ENCODE measurements at regions not wholly inside any gene's neighbourhood (a gene's known extent, or its start where the extent isn't known, plus 50 kb on each side); places are given as distances from the start of the nearest gene placed in this dataset.

DNA sequence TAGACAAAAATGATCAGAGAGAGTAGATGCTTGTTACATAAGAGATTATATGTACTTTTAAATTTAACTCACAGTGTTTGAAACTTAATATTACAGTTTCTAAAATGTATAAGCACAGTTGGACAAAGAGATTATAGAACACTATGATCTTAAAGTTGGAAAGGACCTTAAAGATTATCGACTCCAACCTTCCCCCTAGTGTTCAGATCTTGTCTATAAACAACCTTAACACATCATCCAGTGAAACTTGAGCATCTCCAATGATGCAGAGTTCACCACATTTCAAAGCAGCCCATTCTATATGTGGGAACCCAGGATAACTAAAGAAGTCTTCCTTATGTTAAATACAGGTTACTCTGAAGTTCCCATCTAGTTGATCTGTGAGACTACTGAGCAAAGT lies 480.8 kb downstream of the RMST start:
- no peak overlapping the region for H3K27ac Mint-ChIP-seq

DNA sequence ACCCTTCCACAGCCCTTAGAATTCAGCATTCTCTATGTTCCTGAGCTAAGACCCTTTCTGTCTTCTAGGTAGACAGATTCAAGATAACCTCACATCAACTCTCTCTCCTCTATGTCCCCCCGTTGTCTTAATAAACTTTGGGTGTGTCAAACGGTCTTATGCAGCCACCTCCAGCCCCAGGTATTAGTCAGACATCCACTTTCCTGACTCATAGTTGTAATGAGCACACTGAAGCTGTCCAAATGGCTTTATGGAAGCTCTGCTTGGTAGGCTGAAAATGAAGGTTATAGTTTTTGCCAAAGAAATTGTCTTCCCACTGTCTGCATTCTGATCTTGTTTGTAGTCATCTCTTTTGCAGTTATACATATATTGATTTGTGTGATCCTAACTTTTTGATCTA lies 482.0 kb downstream of the RMST start:
- H3K4me3 ChIP-seq (ENCODE audit: low read length) = no peak overlapping the region
- no peak for DNase-seq
- H3K4me1 Mint-ChIP-seq = no peaks in the 10 kb centered on the region
- H3K4me3 Mint-ChIP-seq = no peak overlapping the region
- no peaks in the 10 kb centered on the region for H3K36me3 Mint-ChIP-seq
- TF ChIP-seq, protein P1, sequence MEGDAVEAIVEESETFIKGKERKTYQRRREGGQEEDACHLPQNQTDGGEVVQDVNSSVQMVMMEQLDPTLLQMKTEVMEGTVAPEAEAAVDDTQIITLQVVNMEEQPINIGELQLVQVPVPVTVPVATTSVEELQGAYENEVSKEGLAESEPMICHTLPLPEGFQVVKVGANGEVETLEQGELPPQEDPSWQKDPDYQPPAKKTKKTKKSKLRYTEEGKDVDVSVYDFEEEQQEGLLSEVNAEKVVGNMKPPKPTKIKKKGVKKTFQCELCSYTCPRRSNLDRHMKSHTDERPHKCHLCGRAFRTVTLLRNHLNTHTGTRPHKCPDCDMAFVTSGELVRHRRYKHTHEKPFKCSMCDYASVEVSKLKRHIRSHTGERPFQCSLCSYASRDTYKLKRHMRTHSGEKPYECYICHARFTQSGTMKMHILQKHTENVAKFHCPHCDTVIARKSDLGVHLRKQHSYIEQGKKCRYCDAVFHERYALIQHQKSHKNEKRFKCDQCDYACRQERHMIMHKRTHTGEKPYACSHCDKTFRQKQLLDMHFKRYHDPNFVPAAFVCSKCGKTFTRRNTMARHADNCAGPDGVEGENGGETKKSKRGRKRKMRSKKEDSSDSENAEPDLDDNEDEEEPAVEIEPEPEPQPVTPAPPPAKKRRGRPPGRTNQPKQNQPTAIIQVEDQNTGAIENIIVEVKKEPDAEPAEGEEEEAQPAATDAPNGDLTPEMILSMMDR (IDR thresholded peaks at IDR 0.05) = no peak
- no peak overlapping the region for H3K27ac Mint-ChIP-seq
- H3K4me1 ChIP-seq (ENCODE audit: control insufficient read depth, insufficient read depth, low read length) = no peaks in the 10 kb centered on the region
- WGBS (ENCODE audit: insufficient coverage) = 83% methylated on average over 2 of the region's 2 CpGs
- H3K27me3 ChIP-seq (ENCODE audit: control insufficient read depth, insufficient read depth, low read length) = no peaks in the 10 kb centered on the region
- no peaks in the 10 kb centered on the region for H3K27me3 Mint-ChIP-seq (ENCODE audit: low read depth in 2 of 2)
- H3K27ac ChIP-seq (ENCODE audit: low read length) = no peak overlapping the region
- no peaks in the 10 kb centered on the region for H3K36me3 ChIP-seq (ENCODE audit: control insufficient read depth, insufficient read depth, low read length)
- no peak for ATAC-seq
- intact Hi-C loops (cut with micrococcal nuclease) = no loop called here
- H3K9me3 Mint-ChIP-seq = peaks cover 13 to 22% of the 10 kb centered on the region in 2 donors
- H3K9me3 ChIP-seq (ENCODE audit: control insufficient read depth, insufficient read depth, low read length) = no peaks in the 10 kb centered on the region

More for the DNA sequence above, 480.8 kb downstream of the RMST start:
- intact Hi-C loops (cut with micrococcal nuclease) = no loop called here
- whole genome bisulfite sequencing (ENCODE audit: insufficient coverage) = 80% methylated on average over 1 of the region's 1 CpG
- no peaks in the 10 kb centered on the region for H3K9me3 ChIP-seq (ENCODE audit: control insufficient read depth, insufficient read depth, low read length)
- H3K4me1 ChIP-seq (ENCODE audit: control insufficient read depth, insufficient read depth, low read length) = no peaks in the 10 kb centered on the region
- Mint-ChIP-seq H3K27me3 (ENCODE audit: low read depth in 2 of 2) (no peaks in the 10 kb centered on the region), H3K9me3 (peaks cover 11 to 16% of the 10 kb centered on the region in 2 donors), H3K4me3 (no peak overlapping the region), H3K4me1 (no peaks in the 10 kb centered on the region), H3K36me3 (no peaks in the 10 kb centered on the region)
- H3K4me3 ChIP-seq (ENCODE audit: low read length) = no peak overlapping the region
- TF ChIP-seq, protein P1 (IDR thresholded peaks at IDR 0.05) = no peak
- H3K27ac ChIP-seq (ENCODE audit: low read length) = no peak overlapping the region
- H3K36me3 ChIP-seq (ENCODE audit: control insufficient read depth, insufficient read depth, low read length) = no peaks in the 10 kb centered on the region
- ATAC-seq (no peak), DNase-seq (no peak)
- H3K27me3 ChIP-seq (ENCODE audit: control insufficient read depth, insufficient read depth, low read length) = no peaks in the 10 kb centered on the region

DNA sequence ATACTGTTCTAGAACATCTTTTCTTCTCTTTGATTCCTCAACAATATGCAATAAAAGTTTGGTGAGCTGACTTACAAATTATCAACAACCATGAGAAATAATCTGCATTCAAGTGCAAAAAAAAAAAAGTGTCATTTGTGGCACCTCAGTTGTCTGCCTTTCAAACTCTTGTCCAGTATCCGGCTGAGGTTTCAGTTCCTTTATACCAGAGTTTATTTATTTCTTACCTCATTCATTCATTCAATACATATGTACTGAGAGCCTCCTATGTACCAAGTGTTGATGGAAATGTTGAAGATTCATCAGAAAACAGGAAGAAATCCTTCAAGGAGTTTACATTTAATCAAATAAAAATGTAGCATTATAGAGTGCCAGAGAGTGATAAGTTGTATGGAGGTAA lies 484.1 kb downstream of the RMST start:
- Mint-ChIP-seq H3K9me3 (peaks cover 10 to 24% of the 10 kb centered on the region in 2 donors), H3K4me3 (no peak overlapping the region), H3K27ac (no peak overlapping the region), H3K4me1 (no peaks in the 10 kb centered on the region), H3K36me3 (no peaks in the 10 kb centered on the region), H3K27me3 (ENCODE audit: low read depth in 2 of 2) (no peaks in the 10 kb centered on the region)
- intact Hi-C loops (cut with micrococcal nuclease) = no loop called here
- TF ChIP-seq, protein P1 (IDR thresholded peaks at IDR 0.05) = no peak
- Histone ChIP-seq H3K27ac (ENCODE audit: low read length) (no peak overlapping the region), H3K9me3 (ENCODE audit: control insufficient read depth, insufficient read depth, low read length) (no peaks in the 10 kb centered on the region), H3K27me3 (ENCODE audit: control insufficient read depth, insufficient read depth, low read length) (no peaks in the 10 kb centered on the region), H3K4me3 (ENCODE audit: low read length) (no peak overlapping the region), H3K4me1 (ENCODE audit: control insufficient read depth, insufficient read depth, low read length) (no peaks in the 10 kb centered on the region), H3K36me3 (ENCODE audit: control insufficient read depth, insufficient read depth, low read length) (no peaks in the 10 kb centered on the region)
- 100% methylated on average over 1 of the region's 1 CpG for WGBS (ENCODE audit: insufficient coverage)
- DNase-seq = no peak
- ATAC-seq = no peak

DNA sequence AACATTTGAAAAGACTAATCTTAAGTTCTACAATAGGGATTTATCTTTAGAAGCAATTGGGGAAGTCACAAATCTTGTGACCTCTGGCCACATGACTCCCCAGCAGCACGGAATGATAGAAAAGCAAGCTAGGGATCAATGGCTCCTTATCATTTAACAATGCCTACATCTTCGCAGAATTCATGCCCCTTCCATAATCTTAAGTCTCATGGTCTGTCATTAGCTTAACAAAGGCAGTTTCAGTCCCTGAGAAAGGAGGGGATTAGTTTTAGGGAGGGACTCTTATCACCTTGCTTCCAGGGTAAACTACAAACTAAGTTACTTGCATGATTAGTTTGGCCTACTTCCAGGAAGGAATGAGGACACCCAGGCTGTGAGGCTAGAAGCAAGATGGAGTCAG lies 486.0 kb downstream of the RMST start:
- no peaks in the 10 kb centered on the region for H3K27me3 ChIP-seq (ENCODE audit: control insufficient read depth, insufficient read depth, low read length)
- H3K27me3 Mint-ChIP-seq (ENCODE audit: low read depth in 2 of 2) = no peaks in the 10 kb centered on the region
- H3K4me3 Mint-ChIP-seq = no peak overlapping the region
- WGBS (ENCODE audit: insufficient coverage) = 80% methylated on average over 1 of the region's 2 CpGs
- H3K27ac Mint-ChIP-seq = no peak overlapping the region
- ATAC-seq = no peak
- H3K27ac ChIP-seq (ENCODE audit: low read length) = no peak overlapping the region
- TF ChIP-seq, protein P1 (IDR thresholded peaks at IDR 0.05) = no peak
- no peaks in the 10 kb centered on the region for H3K4me1 Mint-ChIP-seq
- DNase-seq = no peak
- H3K36me3 ChIP-seq (ENCODE audit: control insufficient read depth, insufficient read depth, low read length) = no peaks in the 10 kb centered on the region
- H3K9me3 Mint-ChIP-seq = peaks cover 10 to 24% of the 10 kb centered on the region in 2 donors
- H3K9me3 ChIP-seq (ENCODE audit: control insufficient read depth, insufficient read depth, low read length) = no peaks in the 10 kb centered on the region
- H3K4me1 ChIP-seq (ENCODE audit: control insufficient read depth, insufficient read depth, low read length) = no peaks in the 10 kb centered on the region
- intact Hi-C loops (cut with micrococcal nuclease) = no loop called here
- no peak overlapping the region for H3K4me3 ChIP-seq (ENCODE audit: low read length)
- H3K36me3 Mint-ChIP-seq = no peaks in the 10 kb centered on the region
